Hypothalamus (tissue), 51 donors: ENCODE measurements at regions not wholly inside any gene's neighbourhood (a gene's known extent, or its start where the extent isn't known, plus 50 kb on each side); places are given as distances from the start of the nearest gene placed in this dataset.

ENCODE experiments used
- DNase-seq, 51 donors: peaks; one replicate each; lab custom pipeline; 2025; lab: John Stamatoyannopoulos, UW

GRCh38 chr11:19661827-19662226 is 50.8 kb upstream of the NAV2 start:
- no peak for DNase-seq

DNA sequence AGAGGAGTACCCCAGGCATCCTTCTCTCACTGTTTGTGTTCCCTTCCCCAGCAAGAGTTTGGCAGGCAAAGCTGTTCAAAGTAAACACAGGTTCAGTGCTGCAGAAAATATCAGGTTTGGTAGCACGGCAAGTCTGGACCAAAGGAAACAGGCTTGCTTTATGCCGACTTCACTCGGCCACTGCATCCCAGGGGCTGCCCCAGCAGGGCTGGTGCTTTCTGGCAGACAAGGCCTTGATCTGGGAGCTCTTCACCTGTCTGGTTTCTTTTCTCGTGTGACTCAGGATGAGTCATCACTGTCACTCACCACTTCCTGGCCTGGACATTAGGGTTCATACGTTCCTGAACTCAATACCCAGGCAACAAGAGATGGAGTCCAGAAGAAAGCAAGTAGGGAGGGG is 52.6 kb upstream of the NAV2 start:
- DNase-seq: peak in 4 of 51 donors; percentile 12 to 36 (median 16)

DNA sequence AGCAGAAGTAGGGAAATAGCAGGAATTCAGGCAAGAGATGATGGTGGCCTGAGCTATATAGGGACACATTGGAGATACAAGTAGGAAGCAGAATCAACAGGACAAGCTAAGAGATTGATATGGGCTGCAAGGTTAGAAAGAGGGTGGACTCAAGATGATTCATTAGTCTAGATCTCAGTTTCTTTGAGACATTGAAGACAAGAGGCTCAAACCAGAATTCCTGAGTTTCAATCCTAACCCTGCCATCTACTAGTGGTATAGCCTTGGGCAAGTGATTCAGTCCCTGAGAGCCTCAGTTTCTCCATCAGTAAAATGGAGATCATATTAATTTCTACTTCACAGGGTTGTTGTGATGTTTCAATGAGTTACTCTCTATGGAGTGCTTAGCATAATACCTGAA is 53.1 kb upstream of the NAV2 start:
- DNase-seq: no peak

GRCh38 chr11:19658344-19658743 is 54.3 kb upstream of the NAV2 start:
- no peak for DNase-seq

GRCh38 chr11:19656140-19656541 is 56.5 kb upstream of the NAV2 start:
- DNase-seq: no peak

DNA sequence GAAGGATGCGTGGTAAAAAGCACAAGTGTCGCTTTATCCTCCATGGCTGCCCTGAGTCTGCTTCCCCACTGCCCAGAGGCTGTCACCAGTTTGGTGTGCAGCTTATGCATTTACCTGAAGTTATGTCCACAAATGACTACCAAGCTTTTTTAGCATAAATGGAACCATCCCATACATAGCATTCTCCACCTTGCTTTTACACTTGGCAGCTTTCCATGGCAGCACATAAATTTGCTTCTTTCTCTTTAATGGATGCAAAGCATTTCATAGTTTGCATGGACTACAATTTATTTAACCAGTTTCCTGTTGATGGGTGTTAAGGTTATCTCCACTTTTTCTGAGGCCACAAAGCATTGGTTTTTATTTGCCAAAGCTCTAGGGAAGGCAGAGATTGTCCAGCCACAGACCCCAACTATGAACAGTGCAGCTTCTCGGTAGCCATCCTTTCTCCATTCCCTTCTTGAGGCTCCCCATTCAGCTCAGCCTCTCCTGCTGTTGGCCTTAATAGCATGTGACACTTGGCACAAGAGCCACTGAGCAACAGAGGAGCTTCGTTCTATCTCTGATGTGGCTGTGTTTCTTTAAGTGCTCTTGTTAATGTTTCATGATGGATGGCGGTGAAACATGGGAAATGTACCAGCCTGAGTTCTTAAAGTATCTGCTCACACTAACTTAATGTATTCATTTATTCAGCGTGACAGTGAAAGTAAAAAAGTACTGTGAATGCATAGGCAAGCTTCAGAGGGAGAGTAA is 59.8 kb upstream of the NAV2 start:
- no peak for DNase-seq

- DNase-seq: no peak
Observed at GRCh38 chr11:19651653-19652052, 61.0 kb upstream of the NAV2 start.

- no peak for DNase-seq
Observed at GRCh38 chr11:19651028-19651427, 61.6 kb upstream of the NAV2 start.

DNA sequence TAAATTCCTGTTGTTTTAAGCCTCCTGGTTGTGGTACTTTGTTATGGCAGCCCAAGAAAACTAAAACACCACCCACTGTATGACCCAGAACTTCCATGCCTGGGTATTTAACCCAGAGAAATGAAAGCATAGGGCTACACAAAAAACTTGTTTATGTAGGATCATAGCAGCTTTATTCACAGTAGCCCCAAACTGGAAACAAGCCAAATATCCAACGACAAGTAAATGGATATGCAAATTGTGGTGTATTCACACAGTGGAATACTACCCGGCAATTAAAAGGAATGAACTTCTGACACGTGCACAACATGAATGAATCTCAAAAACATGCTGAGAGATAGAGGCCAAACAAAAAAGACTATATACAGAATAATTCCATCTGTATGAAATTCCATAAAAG is 62.2 kb upstream of the NAV2 start:
- DNase-seq: no peak

DNA sequence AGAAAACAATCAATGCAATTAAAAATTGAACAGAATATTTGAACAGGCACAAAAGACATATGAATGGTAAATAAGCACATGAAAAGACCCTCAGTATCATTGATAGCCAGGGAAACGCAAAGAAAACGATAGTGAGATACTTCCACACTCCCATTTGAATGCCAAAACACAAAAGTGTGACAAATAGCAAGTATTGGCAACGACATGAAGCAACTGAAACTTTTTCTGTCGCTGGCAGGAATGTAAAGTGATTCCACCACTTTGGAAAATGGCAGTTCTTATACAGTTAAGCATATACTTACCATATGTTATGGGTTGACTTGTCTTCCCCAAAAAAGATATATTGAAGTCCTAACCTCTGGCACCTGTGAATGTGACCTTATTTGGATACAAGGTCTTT is 62.9 kb upstream of the NAV2 start:
- no peak for DNase-seq

DNA sequence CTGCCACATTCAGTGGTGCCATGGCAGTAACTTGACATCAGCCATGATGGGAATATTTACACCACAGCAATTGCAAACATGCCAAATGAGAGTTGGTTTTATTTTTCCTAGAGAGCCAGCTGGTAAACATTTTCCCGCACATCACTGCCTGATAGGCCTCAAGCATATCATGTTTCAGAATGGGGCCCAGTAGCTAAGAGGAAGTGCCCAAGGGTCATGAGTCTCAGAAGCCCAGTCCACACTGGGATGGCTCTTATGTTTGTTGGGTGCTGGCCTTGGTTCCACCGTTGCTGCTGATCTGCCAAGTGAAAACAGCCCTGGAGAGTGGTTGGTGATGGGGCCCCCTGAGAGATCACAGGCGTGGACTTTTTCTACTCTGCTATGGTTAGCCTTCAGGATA is 64.3 kb upstream of the NAV2 start:
- DNase-seq: no peak

GRCh38 chr11:19647816-19648215 is 64.8 kb upstream of the NAV2 start:
- DNase-seq: no peak

- DNase-seq: no peak
Observed at GRCh38 chr11:19646921-19647320, 65.7 kb upstream of the NAV2 start.

- no peak for DNase-seq
Observed at GRCh38 chr11:19646308-19646707, 66.3 kb upstream of the NAV2 start.

GRCh38 chr11:19644316-19644715 is 68.3 kb upstream of the NAV2 start:
- DNase-seq: no peak

GRCh38 chr11:19642185-19643158 is 70.2 kb upstream of the NAV2 start:
- DNase-seq: no peak

GRCh38 chr11:19639603-19640105 is 73.0 kb upstream of the NAV2 start:
- DNase-seq: peak in 1 of 51 donors; percentile 17

DNA sequence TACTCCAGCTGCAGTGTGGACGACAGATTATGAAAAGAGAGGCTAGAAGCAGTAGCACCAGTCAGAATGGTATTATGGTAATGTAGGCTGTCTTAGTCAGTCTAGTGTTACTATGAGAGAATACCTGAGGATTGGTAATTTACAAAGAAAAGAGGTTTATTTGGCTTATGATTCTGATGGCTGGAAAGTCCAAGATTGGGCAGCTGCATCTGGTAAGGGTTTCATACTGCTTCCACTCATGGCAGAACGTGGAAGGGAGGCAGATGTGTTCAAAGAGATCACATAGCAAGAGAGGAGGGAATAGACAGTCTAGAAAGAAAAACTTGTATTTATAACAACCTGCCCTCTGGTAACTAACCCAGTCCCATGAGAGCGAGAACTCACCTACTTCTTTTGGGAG is 77.3 kb upstream of the NAV2 start:
- no peak for DNase-seq

DNA sequence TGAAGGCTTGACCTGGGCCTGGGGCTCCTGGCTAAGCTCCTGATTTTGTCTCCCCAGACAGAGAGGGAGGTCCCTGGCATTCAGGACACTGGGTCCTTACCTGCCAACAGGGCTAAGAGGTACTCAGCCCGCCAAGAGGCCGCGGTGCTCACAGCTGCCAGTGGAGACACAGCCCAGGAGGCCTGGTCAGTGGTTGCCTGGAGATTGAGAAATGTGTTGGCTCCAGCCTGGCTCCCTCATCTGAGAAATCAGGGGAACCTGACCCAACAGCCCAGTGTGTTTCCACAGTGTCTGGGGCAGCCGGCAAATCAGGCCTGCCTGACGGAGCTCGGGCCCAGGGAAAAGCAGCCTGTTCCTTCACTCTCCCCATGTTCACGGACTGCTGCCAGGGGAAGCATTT is 79.4 kb upstream of the NAV2 start:
- DNase-seq: peak in 27 of 51 donors; percentile 9 to 74 (median 39)

DNA sequence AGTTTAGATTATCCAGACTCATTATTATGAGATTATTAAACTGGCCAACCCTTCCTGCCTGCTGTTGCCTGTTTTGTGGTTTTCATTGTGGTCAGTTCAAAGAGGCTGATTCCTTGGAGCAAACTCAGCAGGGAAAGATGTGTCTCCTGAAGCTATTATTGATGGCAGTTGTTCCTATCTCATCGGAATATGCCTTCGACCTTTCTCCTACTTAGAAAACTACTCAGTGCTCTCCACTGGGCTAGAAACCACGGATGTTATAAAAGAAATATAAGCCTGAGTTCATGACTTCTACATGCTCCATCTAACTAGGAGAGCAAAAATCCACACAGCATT is 80.2 kb upstream of the NAV2 start:
- no peak for DNase-seq

- no peak for DNase-seq
Observed at GRCh38 chr11:19631712-19632498, 80.7 kb upstream of the NAV2 start.
